ENCODE measurements at regions not wholly inside any gene's neighbourhood (a gene's known extent, or its start where the extent isn't known, plus 50 kb on each side); places are given as distances from the start of the nearest gene placed in this dataset.
"Not testable (repeated sequence)": the region's sequence is repeated elsewhere in the genome, so short reads cannot be mapped to it uniquely, and the experiment has no call there.

DNA sequence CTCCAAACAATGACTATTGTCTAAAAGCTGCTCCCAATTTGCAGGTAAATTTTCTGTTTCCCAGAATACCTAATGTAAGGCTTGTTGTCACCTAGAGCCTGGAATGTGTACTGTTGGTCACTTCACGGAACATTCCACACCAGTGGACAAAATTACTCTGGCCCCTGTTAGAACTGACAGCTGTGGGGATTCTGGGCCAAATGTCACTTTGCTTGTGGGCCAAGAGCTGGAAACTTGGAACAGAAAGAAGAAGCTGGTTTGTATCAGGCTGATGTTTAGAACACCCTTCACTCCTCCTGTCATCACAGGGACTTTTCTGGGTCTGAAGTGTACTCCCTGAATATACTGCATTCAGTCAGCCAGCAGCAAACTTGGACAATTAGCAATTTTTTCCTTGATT lies 495.6 kb upstream of the SYT4 start:
- no peaks in the 10 kb centered on the region for H3K27me3 ChIP-seq (ENCODE audit: control insufficient read depth, insufficient read depth, low read length)
- no peak overlapping the region for H3K9ac ChIP-seq (ENCODE audit: low read length)
- no peaks in the 10 kb centered on the region for H3K36me3 ChIP-seq (ENCODE audit: control insufficient read depth, insufficient read depth, low read length)
- H3K9me3 ChIP-seq (ENCODE audit: control insufficient read depth, insufficient read depth, low read depth, low read length): peaks cover 4% of the 10 kb centered on the region; the same call in 1 of the 2 replicates
- no peak overlapping the region for H3K4me3 ChIP-seq (ENCODE audit: low read depth, low read length)
- H3K27ac ChIP-seq (ENCODE audit: low read depth, low read length): no peak overlapping the region
- H3K4me1 ChIP-seq (ENCODE audit: control insufficient read depth, insufficient read depth, low read length): peaks cover 9% of the 10 kb centered on the region

- H3K4me3 ChIP-seq (ENCODE audit: low read depth, low read length): no peak overlapping the region
- H3K4me1 ChIP-seq (ENCODE audit: control insufficient read depth, insufficient read depth, low read length): peaks cover 9% of the 10 kb centered on the region
- H3K9ac ChIP-seq (ENCODE audit: low read length): no peak overlapping the region
- H3K36me3 ChIP-seq (ENCODE audit: control insufficient read depth, insufficient read depth, low read length): no peaks in the 10 kb centered on the region
- peaks cover 2% of the 10 kb centered on the region; the same call in 1 of the 2 replicates for H3K9me3 ChIP-seq (ENCODE audit: control insufficient read depth, insufficient read depth, low read depth, low read length)
- no peaks in the 10 kb centered on the region for H3K27me3 ChIP-seq (ENCODE audit: control insufficient read depth, insufficient read depth, low read length)
- peak overlapping the region; percentile 56 for H3K27ac ChIP-seq (ENCODE audit: low read depth, low read length)
Observed at GRCh38 chr18:43774497-43774896, 497.2 kb upstream of the SYT4 start.

DNA sequence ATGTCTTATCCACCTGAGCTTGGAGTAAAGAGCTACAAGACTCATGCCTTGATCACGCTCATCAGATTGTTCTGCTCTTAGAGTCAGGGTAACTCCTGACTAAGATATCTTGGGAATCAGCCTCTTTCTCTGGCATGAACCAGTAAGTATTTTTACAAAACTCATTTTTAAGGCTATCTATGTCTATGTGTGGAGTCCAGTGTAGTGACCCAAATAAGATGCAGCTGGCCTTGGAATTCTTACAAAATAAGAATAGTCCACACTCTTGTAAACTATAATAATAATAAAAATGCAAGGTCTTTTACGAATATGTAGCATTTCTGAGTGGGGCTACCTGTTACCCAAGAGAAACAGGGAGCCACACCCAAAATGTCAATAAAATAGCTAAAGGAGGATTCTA lies 498.3 kb upstream of the SYT4 start:
- Histone ChIP-seq H3K36me3 (ENCODE audit: control insufficient read depth, insufficient read depth, low read length) (no peaks in the 10 kb centered on the region), H3K9me3 (ENCODE audit: control insufficient read depth, insufficient read depth, low read depth, low read length) (no peaks in the 10 kb centered on the region; the same call in 1 of the 2 replicates), H3K27me3 (ENCODE audit: control insufficient read depth, insufficient read depth, low read length) (no peaks in the 10 kb centered on the region), H3K4me3 (ENCODE audit: low read depth, low read length) (no peak overlapping the region), H3K4me1 (ENCODE audit: control insufficient read depth, insufficient read depth, low read length) (peaks cover 9% of the 10 kb centered on the region), H3K27ac (ENCODE audit: low read depth, low read length) (no peak overlapping the region), H3K9ac (ENCODE audit: low read length) (no peak overlapping the region)

DNA sequence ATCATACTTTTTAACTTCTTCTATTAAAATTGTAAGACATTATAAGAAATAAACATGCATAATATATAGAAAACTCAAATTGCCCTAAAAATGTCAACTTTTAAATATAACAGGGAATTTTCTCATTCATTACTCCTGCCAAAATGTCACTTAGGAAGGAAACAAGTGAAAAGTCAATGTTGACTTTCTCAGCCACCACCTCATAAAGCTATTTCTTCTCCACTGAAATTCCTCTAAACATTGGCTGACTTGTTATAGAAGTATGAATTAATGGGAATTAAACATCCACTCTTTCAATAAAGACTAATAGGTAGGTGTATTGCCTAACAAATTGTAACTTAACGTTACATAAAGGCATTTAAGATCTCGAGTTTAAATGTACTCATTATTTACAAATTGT lies 499.7 kb upstream of the SYT4 start:
- no peak overlapping the region for H3K9ac ChIP-seq (ENCODE audit: low read length)
- peaks cover 9% of the 10 kb centered on the region for H3K4me1 ChIP-seq (ENCODE audit: control insufficient read depth, insufficient read depth, low read length)
- no peaks in the 10 kb centered on the region for H3K9me3 ChIP-seq (ENCODE audit: control insufficient read depth, insufficient read depth, low read depth, low read length)
- no peaks in the 10 kb centered on the region for H3K27me3 ChIP-seq (ENCODE audit: control insufficient read depth, insufficient read depth, low read length)
- no peaks in the 10 kb centered on the region for H3K36me3 ChIP-seq (ENCODE audit: control insufficient read depth, insufficient read depth, low read length)
- no peak overlapping the region for H3K4me3 ChIP-seq (ENCODE audit: low read depth, low read length)
- no peak overlapping the region for H3K27ac ChIP-seq (ENCODE audit: low read depth, low read length)

- no peak overlapping the region for H3K9ac ChIP-seq (ENCODE audit: low read length)
- no peaks in the 10 kb centered on the region for H3K9me3 ChIP-seq (ENCODE audit: control insufficient read depth, insufficient read depth, low read depth, low read length)
- no peak overlapping the region for H3K4me3 ChIP-seq (ENCODE audit: low read depth, low read length)
- no peak overlapping the region for H3K27ac ChIP-seq (ENCODE audit: low read depth, low read length)
- H3K36me3 ChIP-seq (ENCODE audit: control insufficient read depth, insufficient read depth, low read length): no peaks in the 10 kb centered on the region
- H3K4me1 ChIP-seq (ENCODE audit: control insufficient read depth, insufficient read depth, low read length): peaks cover 9% of the 10 kb centered on the region
- no peaks in the 10 kb centered on the region for H3K27me3 ChIP-seq (ENCODE audit: control insufficient read depth, insufficient read depth, low read length)
Observed at GRCh38 chr18:43777636-43778304, 500.5 kb upstream of the SYT4 start.

GRCh38 chr18:43780782-43781340 lies 503.6 kb upstream of the SYT4 start:
- no peaks in the 10 kb centered on the region for H3K4me1 ChIP-seq (ENCODE audit: control insufficient read depth, insufficient read depth, low read length)
- H3K9me3 ChIP-seq (ENCODE audit: control insufficient read depth, insufficient read depth, low read depth, low read length): no peaks in the 10 kb centered on the region
- H3K36me3 ChIP-seq (ENCODE audit: control insufficient read depth, insufficient read depth, low read length): no peaks in the 10 kb centered on the region
- no peaks in the 10 kb centered on the region for H3K27me3 ChIP-seq (ENCODE audit: control insufficient read depth, insufficient read depth, low read length)
- H3K4me3 ChIP-seq (ENCODE audit: low read depth, low read length): no peak overlapping the region
- H3K9ac ChIP-seq (ENCODE audit: low read length): no peak overlapping the region
- H3K27ac ChIP-seq (ENCODE audit: low read depth, low read length): no peak overlapping the region

DNA sequence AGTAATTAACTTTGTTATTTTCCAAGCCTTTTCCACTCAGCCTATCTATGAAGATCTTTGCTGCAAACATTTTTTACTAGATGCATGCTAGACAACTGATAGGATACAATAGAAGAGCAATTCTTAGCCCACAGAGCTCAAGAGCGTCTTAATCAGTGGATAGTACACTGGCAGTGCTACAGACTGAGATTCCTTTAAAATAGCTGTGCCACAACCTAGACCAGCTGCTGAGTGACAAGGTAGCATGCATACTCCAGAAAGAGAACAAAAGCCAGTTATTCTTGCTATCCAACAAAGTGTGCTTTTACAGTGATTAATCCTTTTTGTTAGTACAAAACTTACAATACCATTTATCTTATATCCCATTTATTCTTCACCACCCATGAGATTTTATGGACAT lies 507.9 kb upstream of the SYT4 start:
- H3K9ac ChIP-seq (ENCODE audit: low read length): no peak overlapping the region
- H3K4me1 ChIP-seq (ENCODE audit: control insufficient read depth, insufficient read depth, low read length): no peaks in the 10 kb centered on the region
- H3K27ac ChIP-seq (ENCODE audit: low read depth, low read length): no peak overlapping the region
- H3K4me3 ChIP-seq (ENCODE audit: low read depth, low read length): no peak overlapping the region
- no peaks in the 10 kb centered on the region for H3K27me3 ChIP-seq (ENCODE audit: control insufficient read depth, insufficient read depth, low read length)
- H3K36me3 ChIP-seq (ENCODE audit: control insufficient read depth, insufficient read depth, low read length): no peaks in the 10 kb centered on the region
- H3K9me3 ChIP-seq (ENCODE audit: control insufficient read depth, insufficient read depth, low read depth, low read length): no peaks in the 10 kb centered on the region

DNA sequence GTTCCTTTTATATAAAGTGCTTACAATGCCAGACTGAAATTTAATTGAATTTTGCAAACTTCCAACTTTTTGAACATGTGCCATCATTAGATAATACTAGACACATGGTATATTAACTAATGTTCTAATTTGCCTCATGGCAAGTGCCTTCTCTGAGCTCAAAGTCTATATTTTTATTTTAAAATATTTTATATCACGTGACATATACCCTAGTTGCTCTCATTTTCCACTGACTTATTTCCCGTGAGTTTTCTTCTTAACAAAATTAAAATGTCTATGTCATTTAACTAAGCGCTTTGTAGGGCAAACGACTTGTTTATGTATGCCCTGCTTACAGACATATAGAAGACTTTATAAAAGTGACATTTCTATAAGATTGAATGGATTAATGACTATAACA lies 509.6 kb upstream of the SYT4 start:
- Histone ChIP-seq H3K36me3 (ENCODE audit: control insufficient read depth, insufficient read depth, low read length) (no peaks in the 10 kb centered on the region), H3K4me3 (ENCODE audit: low read depth, low read length) (no peak overlapping the region), H3K9ac (ENCODE audit: low read length) (no peak overlapping the region), H3K9me3 (ENCODE audit: control insufficient read depth, insufficient read depth, low read depth, low read length) (no peaks in the 10 kb centered on the region), H3K27ac (ENCODE audit: low read depth, low read length) (no peak overlapping the region), H3K27me3 (ENCODE audit: control insufficient read depth, insufficient read depth, low read length) (no peaks in the 10 kb centered on the region), H3K4me1 (ENCODE audit: control insufficient read depth, insufficient read depth, low read length) (no peaks in the 10 kb centered on the region)

DNA sequence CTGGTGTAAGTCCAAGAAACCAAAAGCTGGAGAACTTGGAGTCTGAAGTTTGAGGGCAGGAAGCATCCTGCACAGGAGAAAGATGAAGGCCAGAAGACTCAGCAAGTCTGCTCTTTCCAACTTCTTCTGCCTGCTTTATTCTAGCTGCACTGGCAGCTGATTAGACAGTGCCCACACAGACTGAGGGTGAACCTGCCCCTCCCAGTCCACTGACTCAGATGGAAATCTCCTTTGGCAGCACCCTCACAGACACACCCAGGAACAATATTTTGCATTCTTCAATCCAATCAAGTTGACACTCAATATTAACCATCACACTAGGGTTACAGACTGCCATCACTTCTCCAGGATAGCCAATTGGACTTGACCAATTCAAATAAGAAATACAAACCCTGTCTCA lies 510.4 kb upstream of the SYT4 start:
- H3K9me3 ChIP-seq (ENCODE audit: control insufficient read depth, insufficient read depth, low read depth, low read length); H3K27me3 ChIP-seq (ENCODE audit: control insufficient read depth, insufficient read depth, low read length); H3K27ac ChIP-seq (ENCODE audit: low read depth, low read length); H3K4me3 ChIP-seq (ENCODE audit: low read depth, low read length); H3K4me1 ChIP-seq (ENCODE audit: control insufficient read depth, insufficient read depth, low read length); H3K36me3 ChIP-seq (ENCODE audit: control insufficient read depth, insufficient read depth, low read length); H3K9ac ChIP-seq (ENCODE audit: low read length): not testable (repeated sequence)

- no peaks in the 10 kb centered on the region for H3K4me1 ChIP-seq (ENCODE audit: control insufficient read depth, insufficient read depth, low read length)
- H3K27ac ChIP-seq (ENCODE audit: low read depth, low read length): no peak overlapping the region
- no peaks in the 10 kb centered on the region for H3K36me3 ChIP-seq (ENCODE audit: control insufficient read depth, insufficient read depth, low read length)
- no peak overlapping the region for H3K9ac ChIP-seq (ENCODE audit: low read length)
- no peak overlapping the region for H3K4me3 ChIP-seq (ENCODE audit: low read depth, low read length)
- no peaks in the 10 kb centered on the region for H3K9me3 ChIP-seq (ENCODE audit: control insufficient read depth, insufficient read depth, low read depth, low read length)
- no peaks in the 10 kb centered on the region for H3K27me3 ChIP-seq (ENCODE audit: control insufficient read depth, insufficient read depth, low read length)
Observed at GRCh38 chr18:43789234-43790000, 512.1 kb upstream of the SYT4 start.

DNA sequence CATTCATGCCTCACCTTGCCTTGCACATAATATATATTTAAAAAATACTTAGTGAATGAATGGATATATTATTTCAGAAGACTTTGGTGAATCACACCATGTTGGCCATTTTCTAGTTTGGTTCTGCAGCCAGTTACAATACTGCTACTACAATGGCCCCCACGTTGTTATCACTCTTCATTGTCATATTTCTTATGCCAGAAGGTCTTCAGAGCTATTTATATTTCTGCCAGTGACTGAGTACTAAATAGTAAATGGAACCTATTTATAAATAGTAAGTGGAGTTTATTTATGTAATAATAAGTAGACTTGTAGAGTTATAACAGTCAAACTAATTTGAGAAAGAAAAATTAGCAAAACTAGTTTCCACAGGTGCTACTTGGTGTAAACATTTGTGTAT lies 516.6 kb upstream of the SYT4 start:
- no peaks in the 10 kb centered on the region for H3K36me3 ChIP-seq (ENCODE audit: control insufficient read depth, insufficient read depth, low read length)
- H3K4me3 ChIP-seq (ENCODE audit: low read depth, low read length): no peak overlapping the region
- no peaks in the 10 kb centered on the region for H3K27me3 ChIP-seq (ENCODE audit: control insufficient read depth, insufficient read depth, low read length)
- no peak overlapping the region for H3K9ac ChIP-seq (ENCODE audit: low read length)
- H3K4me1 ChIP-seq (ENCODE audit: control insufficient read depth, insufficient read depth, low read length): no peaks in the 10 kb centered on the region
- H3K9me3 ChIP-seq (ENCODE audit: control insufficient read depth, insufficient read depth, low read depth, low read length): no peaks in the 10 kb centered on the region
- H3K27ac ChIP-seq (ENCODE audit: low read depth, low read length): no peak overlapping the region
